ENCODE measurements at regions not wholly inside any gene's neighbourhood (a gene's known extent, or its start where the extent isn't known, plus 50 kb on each side); places are given as distances from the start of the nearest gene placed in this dataset.
A peak's percentile ranks its signal among the peaks of the same experiment; 100 is the strongest.
"Not testable (repeated sequence)": the region's sequence is repeated elsewhere in the genome, so short reads cannot be mapped to it uniquely, and the experiment has no call there.

GRCh38 chr17:63075969-63076368, 109.9 kb downstream of the TANC2 start:
- peak in 1 of 58 donors; percentile 6 for DNase-seq

GRCh38 chr17:63078707-63079106, 112.7 kb downstream of the TANC2 start:
- DNase-seq: no peak

- DNase-seq: no peak
Measured at GRCh38 chr17:63082273-63082861, 116.3 kb downstream of the TANC2 start.

- no peak for DNase-seq
Measured at GRCh38 chr17:63082952-63083351, 116.9 kb downstream of the TANC2 start.

GRCh38 chr17:63086483-63087185, 120.6 kb downstream of the TANC2 start:
- peak in 1 of 58 donors; percentile 1 for DNase-seq

- not testable (repeated sequence) for DNase-seq
Measured at GRCh38 chr17:63090358-63091114, 124.5 kb downstream of the TANC2 start.

GRCh38 chr17:63091909-63092308, 125.9 kb downstream of the TANC2 start:
- not testable (repeated sequence) for DNase-seq

- DNase-seq: no peak
Measured at GRCh38 chr17:63094631-63095030, 128.6 kb downstream of the TANC2 start.

GRCh38 chr17:63095459-63095858, 129.4 kb downstream of the TANC2 start:
- DNase-seq: no peak

GRCh38 chr17:63095879-63096278, 129.8 kb downstream of the TANC2 start:
- DNase-seq: no peak

GRCh38 chr17:63096426-63096825, 130.4 kb downstream of the TANC2 start:
- DNase-seq: no peak

- no peak for DNase-seq
Measured at GRCh38 chr17:63099425-63099824, 133.4 kb downstream of the TANC2 start.

GRCh38 chr17:63102034-63102433, 136.0 kb downstream of the TANC2 start:
- DNase-seq: no peak

GRCh38 chr17:63106050-63106449, 140.0 kb downstream of the TANC2 start:
- DNase-seq: no peak

GRCh38 chr17:63109661-63110060, 143.6 kb downstream of the TANC2 start:
- no peak for DNase-seq

GRCh38 chr17:63113167-63113566, 147.1 kb downstream of the TANC2 start:
- peak in 2 of 58 donors; percentile 1 to 6 for DNase-seq

- no peak for DNase-seq
Measured at GRCh38 chr17:63116228-63116627, 150.2 kb downstream of the TANC2 start.

GRCh38 chr17:63116967-63117830, 151.2 kb downstream of the TANC2 start:
- DNase-seq: peak in 36 of 58 donors; percentile 1 to 77 (median 30)

- no peak for DNase-seq
Measured at GRCh38 chr17:63120406-63120805, 154.4 kb downstream of the TANC2 start.

GRCh38 chr17:63124536-63124935, 158.5 kb downstream of the TANC2 start:
- no peak for DNase-seq

GRCh38 chr17:63124958-63125357, 158.9 kb downstream of the TANC2 start:
- DNase-seq: no peak

Data from anterior cingulate cortex (tissue), 58 donors.